Activated gamma-delta T cell (primary cell): ENCODE measurements at regions not wholly inside any gene's neighbourhood (a gene's known extent, or its start where the extent isn't known, plus 50 kb on each side); places are given as distances from the start of the nearest gene placed in this dataset.

Source experiments
- DNase-seq: peaks from one replicate; lab custom pipeline; 2025; lab: John Stamatoyannopoulos, UW

DNA sequence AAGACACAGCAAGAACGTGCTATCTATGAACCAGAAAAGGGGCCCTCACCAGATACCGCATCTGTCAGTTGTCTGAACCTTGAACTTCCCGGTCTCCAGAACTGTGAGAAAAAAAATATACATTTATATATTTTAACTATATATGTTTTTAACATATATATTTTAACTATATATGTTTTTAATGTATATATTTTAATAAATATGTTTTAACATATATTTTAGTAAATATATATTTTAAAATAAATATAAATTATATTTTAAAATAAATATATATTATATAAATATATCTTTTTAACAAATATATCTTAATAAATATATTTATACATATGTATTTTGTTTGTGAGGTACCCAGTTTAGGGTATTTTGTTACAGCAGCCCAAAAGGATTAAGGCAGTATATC lies 958.2 kb upstream of the AUTS2 start:
- no peak for DNase-seq

- no peak for DNase-seq
Observed at GRCh38 chr7:68642727-68643126, 955.5 kb upstream of the AUTS2 start.

DNA sequence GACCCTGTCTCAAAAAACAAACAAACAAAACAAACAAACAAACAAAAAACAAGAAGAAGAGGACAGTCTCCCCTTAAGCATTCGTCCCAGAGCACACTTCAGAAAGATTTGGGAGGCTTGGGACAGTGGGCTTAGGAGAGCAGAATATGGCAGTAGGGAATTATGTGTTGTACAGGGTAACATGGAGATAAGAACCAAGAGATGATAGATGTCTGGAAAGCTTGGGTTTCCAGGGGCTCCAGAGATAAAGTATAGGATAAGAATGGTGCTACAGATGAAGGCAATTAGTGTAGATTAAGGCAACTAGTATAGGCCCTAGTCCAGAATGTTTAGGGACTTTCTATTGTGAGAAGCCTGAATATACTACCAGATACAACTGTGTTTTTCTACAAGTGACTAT lies 934.9 kb upstream of the AUTS2 start:
- DNase-seq = no peak

GRCh38 chr7:68671046-68671445 lies 927.2 kb upstream of the AUTS2 start:
- no peak for DNase-seq

GRCh38 chr7:68671671-68672070 lies 926.6 kb upstream of the AUTS2 start:
- no peak for DNase-seq

GRCh38 chr7:68674826-68675225 lies 923.4 kb upstream of the AUTS2 start:
- DNase-seq = no peak

DNA sequence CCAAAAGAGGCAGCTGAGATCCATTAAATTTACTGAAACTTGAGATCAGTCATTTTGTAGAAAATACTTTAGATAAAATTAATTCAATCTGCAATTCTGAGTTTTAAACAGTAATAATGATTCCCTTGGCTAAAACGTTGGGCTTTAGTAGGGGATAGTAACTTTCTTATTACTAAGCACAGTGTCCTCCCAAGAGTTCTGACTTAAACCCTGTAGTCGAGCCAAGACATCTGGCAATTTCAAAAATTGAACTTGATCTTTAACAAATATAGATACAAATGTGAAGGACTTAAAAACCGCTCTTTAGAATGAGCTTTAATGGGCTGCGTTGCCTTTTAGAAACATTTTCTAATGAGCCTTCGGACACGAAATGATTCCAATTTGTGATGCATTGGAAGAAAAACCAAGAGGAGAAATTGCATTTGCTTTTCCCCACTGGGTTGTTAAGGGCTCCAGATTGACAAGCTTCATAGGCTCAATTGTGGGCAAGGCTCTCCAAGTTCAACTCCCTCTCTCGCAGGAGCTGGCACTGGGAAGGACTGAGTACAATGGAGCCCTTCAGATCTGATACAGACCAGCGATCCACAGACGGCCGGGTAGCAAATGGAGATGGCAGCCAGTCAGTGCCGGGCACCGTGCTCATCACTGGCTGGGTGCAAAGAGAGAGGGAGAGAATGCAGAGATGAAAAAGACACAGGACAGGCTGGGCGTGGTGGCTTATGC lies 921.3 kb upstream of the AUTS2 start:
- DNase-seq = no peak

GRCh38 chr7:68678196-68678595 lies 920.1 kb upstream of the AUTS2 start:
- DNase-seq = no peak

DNA sequence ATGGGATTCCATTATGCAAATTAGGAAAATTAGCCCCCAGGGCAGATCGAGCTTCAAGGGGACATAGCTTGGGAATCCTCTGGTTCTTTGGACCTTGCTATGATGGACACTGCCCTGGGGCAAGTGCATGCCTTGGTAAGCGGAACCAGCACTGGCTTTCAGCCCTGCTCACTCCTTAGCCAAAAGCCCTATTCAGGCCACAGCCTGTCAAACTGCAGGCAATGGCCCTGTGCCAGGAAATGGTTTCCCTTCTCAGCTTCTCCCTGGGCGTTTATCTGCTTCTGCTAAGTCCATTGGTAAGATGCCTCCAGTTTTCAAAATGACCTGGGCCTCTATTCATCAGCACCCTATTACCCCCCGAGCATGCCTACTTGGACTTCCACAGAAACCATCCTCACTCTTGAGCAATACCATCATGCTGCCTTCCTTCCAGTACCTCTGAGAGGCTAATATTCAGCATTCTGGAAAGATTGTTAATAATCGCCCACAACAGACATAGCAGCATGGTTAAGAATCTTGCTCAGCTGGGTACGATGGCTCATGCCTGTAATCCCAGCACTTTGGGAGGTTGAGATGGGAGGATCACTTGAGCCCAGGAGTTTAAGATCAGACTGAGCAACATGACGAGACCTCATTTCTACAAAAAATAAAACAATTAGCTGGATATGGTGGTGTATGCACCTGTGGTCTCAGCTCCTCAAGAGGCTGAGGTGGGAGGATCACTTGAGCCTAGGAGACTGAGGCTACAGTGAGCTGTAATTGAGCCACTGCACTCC lies 918.6 kb upstream of the AUTS2 start:
- no peak for DNase-seq

DNA sequence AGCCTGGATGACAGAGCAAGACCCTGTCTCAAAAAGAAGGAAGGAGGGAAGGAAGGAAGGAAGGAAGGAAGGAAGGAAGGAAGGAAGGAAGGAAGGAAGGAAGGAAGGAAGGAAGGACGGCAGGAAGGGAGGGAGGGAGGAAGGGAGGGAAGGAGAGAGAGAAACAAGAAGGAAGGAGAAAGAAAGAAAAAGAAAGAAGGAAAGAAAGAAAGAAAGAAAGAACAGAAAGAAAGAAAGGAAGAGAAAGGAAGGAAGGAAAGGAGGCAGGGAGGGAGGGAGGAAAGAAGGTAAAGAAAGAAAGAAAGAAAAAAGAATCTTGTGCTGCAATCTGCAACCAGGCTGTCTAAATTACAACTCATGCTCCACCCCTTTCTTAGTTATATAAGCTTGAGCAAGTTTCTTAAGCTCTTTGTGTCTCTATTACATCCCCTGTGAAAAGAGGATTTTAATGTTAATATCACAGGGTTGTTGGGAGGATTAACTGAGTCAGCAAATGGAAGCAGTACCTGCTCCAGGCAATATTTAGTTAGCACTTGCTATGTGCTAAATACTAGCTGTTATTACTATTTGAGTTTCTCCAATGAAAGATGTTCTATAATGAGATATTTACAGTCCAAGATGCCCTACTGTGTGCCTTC lies 917.9 kb upstream of the AUTS2 start:
- DNase-seq = no peak

DNA sequence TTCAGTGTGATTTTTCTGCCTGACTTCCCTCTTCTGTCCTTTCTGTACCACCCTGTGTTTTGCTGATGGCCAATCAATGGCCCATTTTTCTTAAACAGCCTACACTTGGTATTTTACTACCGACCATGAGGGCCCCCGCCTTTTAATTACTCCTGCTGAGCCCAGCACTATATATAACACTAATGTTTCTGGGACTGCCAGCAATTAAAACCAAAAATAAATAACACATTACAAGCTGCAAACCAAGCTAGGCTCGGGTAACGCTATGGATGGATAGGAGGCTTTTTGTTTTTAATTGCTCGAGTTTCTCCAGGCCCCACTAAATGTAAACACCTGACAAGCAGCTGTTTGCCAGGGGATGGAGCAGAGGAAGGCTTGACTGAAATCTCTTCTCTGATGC lies 915.4 kb upstream of the AUTS2 start:
- DNase-seq = no peak

GRCh38 chr7:68684246-68684839 lies 913.9 kb upstream of the AUTS2 start:
- no peak for DNase-seq

DNA sequence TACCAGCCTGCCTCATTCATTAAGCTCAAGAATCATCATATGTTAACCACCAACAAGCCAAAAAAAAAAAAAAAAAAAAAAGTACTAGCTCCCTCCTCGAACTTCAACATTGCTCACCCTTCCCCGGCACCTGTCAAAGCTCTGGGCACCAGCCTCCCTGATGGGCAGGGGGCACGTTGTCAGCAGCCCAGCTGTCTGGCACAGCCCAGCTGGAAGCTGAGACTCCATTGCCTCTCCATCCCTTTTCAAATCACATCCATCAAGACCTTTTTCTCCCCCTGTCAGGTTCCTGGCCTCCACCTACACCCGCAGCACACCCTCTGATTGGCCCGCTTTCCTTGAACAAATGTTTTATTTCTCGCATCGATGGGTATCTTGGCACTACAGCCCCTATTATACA lies 913.3 kb upstream of the AUTS2 start:
- no peak for DNase-seq

- no peak for DNase-seq
Observed at GRCh38 chr7:68688416-68689086, 909.7 kb upstream of the AUTS2 start.

DNA sequence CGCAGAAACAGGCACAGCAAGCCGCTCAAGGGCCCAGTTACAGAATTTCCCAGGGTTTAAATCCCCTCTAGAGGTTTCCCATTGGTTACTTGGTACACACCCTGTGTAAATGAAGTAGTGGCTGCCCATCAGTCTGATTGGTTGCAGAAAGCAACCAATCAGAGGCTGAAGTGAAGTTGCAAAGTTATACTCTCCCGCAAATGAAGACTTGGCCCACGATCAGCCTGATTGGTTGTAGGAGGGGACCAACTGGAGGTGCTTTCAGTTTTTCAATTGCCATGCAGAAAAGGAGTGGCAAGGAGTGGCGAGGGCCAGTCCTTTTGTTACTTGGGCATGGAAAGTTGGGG lies 909.2 kb upstream of the AUTS2 start:
- DNase-seq = no peak

- no peak for DNase-seq
Observed at GRCh38 chr7:68691261-68692216, 906.7 kb upstream of the AUTS2 start.

- DNase-seq = no peak
Observed at GRCh38 chr7:68692511-68692910, 905.8 kb upstream of the AUTS2 start.

GRCh38 chr7:68694656-68695055 lies 903.6 kb upstream of the AUTS2 start:
- no peak for DNase-seq

- DNase-seq = no peak
Observed at GRCh38 chr7:68697796-68698280, 900.4 kb upstream of the AUTS2 start.

DNA sequence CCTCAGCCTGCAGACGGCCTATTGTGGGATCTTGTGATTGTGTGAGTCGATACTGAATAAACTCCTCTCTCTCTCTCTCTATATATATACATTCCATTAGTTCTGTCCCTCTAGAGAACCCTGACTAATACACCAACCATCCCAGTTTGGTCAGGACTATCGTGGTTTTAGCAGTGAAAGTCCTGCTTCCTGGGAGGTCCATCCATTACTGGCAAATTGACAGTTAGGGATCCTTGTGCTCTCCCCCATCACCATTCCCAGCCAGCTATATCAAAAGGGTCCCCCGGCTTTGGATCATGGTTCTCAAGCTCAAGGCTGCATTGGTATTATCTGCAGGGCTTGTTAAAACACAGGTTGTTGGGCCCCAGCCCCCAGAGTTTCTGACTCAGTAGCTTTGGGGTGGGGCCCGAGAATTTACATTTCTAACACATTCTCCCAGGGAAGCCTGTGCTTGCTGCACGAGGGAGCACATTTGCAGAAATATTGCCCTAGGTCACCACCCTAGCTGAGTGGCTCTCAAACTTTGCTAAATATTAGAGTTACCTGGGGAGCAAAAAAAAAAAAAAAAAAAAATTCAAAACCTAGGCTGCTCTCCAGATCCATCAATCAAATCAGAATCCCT lies 899.1 kb upstream of the AUTS2 start:
- no peak for DNase-seq
